Left lung (tissue), 4 donors: ENCODE measurements at regions not wholly inside any gene's neighbourhood (a gene's known extent, or its start where the extent isn't known, plus 50 kb on each side); places are given as distances from the start of the nearest gene placed in this dataset.

Experiments used
- ATAC-seq: fragments of 200-7000 bp; cut with Tn5 transposase; one replicate; pipeline ENCODE4 v1.9.1; 2020; ENCODE audit warnings: moderate library complexity
- DNase-seq, 4 donors: peaks; one replicate each; pipeline ENCODE4 v3.0.0-alpha.2; 2013 to 2020
- H3K27ac ChIP-seq, 2 donors: fragments of 200-600 bp; sonication (generic) in 1 of 2; one replicate each; pipeline versions ENCODE4 v1.5.0 to v1.8.0; 2020 to 2021
- H3K27me3 ChIP-seq, 2 donors: fragments of 200-600 bp; sonication (generic) in 1 of 2; one replicate each; pipeline versions ENCODE4 v1.5.0 to v1.8.0; 2020 to 2021
- H3K36me3 ChIP-seq, 2 donors: fragments of 200-600 bp; sonication (generic) in 1 of 2; one replicate each; pipeline versions ENCODE4 v1.5.0 to v1.8.0; 2020 to 2021
- H3K4me1 ChIP-seq, 2 donors: fragments of 200-600 bp; one replicate each; pipeline ENCODE4 v1.8.0; 2021
- H3K4me3 ChIP-seq, 2 donors: fragments of 200-600 bp; sonication (generic) in 1 of 2; one replicate each; pipeline versions ENCODE4 v1.5.0 to v1.8.0; 2020 to 2021; ENCODE audit warnings: mild to moderate bottlenecking in 1 of 2
- H3K9me3 ChIP-seq, 2 donors: fragments of 200-600 bp; sonication (generic) in 1 of 2; one replicate each; pipeline versions ENCODE4 v1.5.0 to v1.8.0; 2020 to 2021
- intact Hi-C, 2 donors: fragments of 100-400 bp; cut with DNase I; formaldehyde crosslinking; loops; one replicate each; pipeline versions ENCODE4 v1.11.2 to v1.14.2; 2022
- TF ChIP-seq, protein P1 (sequence below), 2 donors: fragments of 200-600 bp; sonication (generic) in 1 of 2; IDR thresholded peaks; one replicate each; pipeline versions ENCODE4 v1.5.0 to v1.8.0; 2021; ENCODE audit warnings: antibody characterized with exemption in 2 of 2
- donor health status: DM: no; HTN: yes; CAD: no.
- donor health status: DM: no; HTN: no; CAD: no.

DNA sequence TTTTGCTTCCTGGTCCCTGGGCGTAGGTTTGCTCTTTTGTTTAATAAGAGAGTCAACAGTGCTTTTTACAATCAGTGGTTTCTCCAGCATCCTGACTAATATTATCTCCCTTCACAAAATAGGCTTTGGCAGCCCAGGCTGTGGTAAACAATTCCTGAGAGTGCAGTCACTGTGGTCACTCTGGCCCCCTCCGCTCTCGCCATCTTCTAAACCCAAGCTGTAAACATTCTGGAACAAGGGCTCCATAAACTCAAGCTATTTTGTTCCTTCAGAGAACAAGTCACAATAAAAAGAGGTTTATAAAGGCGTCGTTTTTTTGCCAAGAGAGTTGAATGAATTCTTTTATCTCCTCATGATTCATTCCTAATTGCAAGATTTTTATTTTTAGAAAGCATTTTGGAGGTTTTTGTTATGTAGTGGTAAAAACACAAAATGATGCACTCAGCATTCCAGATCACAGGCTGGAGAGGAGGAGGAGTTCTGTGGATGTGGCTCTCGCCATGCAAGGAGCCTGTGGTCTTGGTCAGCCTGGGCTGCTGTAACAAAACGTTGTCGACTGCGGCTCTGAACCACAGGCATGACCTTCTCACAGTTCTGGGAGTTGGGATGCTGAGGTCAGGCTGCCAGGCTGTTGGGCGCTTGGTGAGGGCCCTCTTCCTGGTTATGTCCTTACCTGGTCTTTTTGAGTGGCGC lies 486.4 kb upstream of the FAT1 start:
- Histone ChIP-seq H3K9me3 (peaks cover 0 to 6% of the 10 kb centered on the region in 2 donors), H3K4me3 (no peak overlapping the region), H3K27ac (peak overlapping the region in 1 of 2 donors; percentile 26), H3K27me3 (no peaks in the 10 kb centered on the region), H3K36me3 (no peaks in the 10 kb centered on the region), H3K4me1 (no peaks in the 10 kb centered on the region)
- DNase-seq (peak in 2 of 4 donors; percentile 43 to 56), ATAC-seq (peak; percentile 77)
- TF ChIP-seq, protein P1, sequence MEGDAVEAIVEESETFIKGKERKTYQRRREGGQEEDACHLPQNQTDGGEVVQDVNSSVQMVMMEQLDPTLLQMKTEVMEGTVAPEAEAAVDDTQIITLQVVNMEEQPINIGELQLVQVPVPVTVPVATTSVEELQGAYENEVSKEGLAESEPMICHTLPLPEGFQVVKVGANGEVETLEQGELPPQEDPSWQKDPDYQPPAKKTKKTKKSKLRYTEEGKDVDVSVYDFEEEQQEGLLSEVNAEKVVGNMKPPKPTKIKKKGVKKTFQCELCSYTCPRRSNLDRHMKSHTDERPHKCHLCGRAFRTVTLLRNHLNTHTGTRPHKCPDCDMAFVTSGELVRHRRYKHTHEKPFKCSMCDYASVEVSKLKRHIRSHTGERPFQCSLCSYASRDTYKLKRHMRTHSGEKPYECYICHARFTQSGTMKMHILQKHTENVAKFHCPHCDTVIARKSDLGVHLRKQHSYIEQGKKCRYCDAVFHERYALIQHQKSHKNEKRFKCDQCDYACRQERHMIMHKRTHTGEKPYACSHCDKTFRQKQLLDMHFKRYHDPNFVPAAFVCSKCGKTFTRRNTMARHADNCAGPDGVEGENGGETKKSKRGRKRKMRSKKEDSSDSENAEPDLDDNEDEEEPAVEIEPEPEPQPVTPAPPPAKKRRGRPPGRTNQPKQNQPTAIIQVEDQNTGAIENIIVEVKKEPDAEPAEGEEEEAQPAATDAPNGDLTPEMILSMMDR (IDR thresholded peaks at IDR 0.05) = no peak
- intact Hi-C loops = no loop called here

DNA sequence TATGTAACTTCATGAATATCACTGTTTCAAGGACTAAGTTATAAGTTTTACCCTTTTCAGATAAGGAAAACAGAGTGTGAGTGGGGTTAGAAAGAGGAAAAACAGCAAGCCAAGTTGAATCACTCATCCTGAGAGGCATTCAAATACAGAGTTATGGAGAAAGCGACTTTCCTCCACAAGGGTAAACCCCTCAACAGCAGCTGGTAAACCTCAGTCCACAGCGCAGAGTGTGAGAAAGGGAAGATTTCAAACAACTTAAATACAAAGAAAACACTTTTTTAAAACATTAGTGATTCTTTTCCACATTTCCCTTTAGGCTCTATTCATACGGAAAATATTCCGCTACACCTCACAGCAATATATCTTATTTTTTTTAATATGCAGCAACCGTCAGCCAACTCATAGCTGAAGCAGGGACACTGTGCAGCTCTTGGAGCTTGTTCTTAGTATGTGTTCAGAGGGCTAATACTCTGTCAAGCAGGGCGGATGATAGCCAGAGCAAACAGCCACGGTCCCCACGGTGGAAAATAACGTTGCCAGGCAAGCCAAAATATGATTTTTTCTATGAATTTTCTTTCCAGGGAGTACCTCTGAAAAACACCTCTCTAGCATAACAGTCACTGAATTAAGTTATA lies 488.9 kb upstream of the FAT1 start:
- no peaks in the 10 kb centered on the region for H3K27me3 ChIP-seq
- DNase-seq (peak in 2 of 4 donors; percentile 73 to 74), ATAC-seq (peak; percentile 28)

DNA sequence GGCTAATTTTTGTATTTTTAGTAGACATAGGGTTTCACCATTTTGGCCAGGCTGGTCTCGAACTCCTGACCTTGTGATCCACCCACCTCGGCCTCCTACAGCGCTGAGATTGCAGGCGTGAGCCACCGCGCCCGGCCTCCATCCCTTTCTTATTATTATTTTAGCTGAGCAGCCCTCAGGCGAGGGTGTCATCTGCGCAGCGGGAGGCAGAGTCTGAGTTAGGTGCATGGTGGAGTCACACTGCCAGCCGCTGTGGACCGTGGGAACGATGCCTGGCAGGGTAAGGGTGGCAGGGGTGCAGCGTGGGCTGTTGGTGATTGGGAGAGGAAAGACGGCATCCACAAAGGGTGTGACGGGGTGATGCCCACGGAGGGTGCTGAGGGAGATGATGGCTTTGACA lies 491.8 kb upstream of the FAT1 start:
- intact Hi-C loops = no loop called here
- H3K27me3 ChIP-seq = no peaks in the 10 kb centered on the region
- DNase-seq = peak in 1 of 4 donors; percentile 64
- no peaks in the 10 kb centered on the region for H3K36me3 ChIP-seq
- no peak overlapping the region for H3K27ac ChIP-seq
- no peak for ATAC-seq
- H3K4me1 ChIP-seq = no peaks in the 10 kb centered on the region
- no peak overlapping the region for H3K4me3 ChIP-seq
- peaks cover 0 to 1% of the 10 kb centered on the region in 2 donors for H3K9me3 ChIP-seq
- TF ChIP-seq, protein P1 (IDR thresholded peaks at IDR 0.05) = no peak

More for the DNA sequence above, 488.9 kb upstream of the FAT1 start:
- H3K27ac ChIP-seq = no peak overlapping the region
- H3K36me3 ChIP-seq = no peaks in the 10 kb centered on the region
- H3K4me3 ChIP-seq = no peak overlapping the region
- H3K4me1 ChIP-seq = no peaks in the 10 kb centered on the region
- intact Hi-C loops = no loop called here
- H3K9me3 ChIP-seq = peaks cover 0 to 6% of the 10 kb centered on the region in 2 donors
- TF ChIP-seq, protein P1 (IDR thresholded peaks at IDR 0.05) = no peak

DNA sequence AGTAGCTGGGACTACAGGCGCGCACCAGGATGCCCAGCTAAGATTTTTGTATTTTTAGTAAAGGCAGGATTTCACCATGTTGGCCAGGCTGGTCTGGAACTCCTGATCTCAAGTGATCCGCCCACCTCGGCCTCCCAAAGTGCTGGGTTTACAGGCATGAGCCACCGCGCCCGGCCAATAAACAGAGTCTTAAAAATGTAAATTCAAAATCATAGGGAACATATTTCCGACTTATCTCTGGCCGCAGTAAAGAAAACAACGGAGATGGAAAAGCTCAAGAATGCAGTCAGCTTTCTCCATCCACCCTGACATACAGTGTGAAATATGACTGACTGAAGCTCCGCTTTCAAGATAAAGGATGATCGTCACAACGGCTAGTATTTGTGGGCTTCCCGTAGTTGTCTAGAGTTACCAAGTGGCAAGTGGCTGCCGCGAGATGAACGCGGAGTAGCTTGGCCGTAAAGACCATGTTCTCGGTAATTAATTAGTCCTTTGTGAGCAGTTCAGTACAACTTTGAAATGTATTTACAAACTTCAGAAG lies 495.1 kb upstream of the FAT1 start:
- H3K36me3 ChIP-seq = no peaks in the 10 kb centered on the region
- TF ChIP-seq, protein P1 (IDR thresholded peaks at IDR 0.05) = no peak
- H3K27me3 ChIP-seq = no peaks in the 10 kb centered on the region
- intact Hi-C loops = no loop called here
- H3K4me3 ChIP-seq = no peak overlapping the region
- no peak overlapping the region for H3K27ac ChIP-seq
- H3K9me3 ChIP-seq = no peaks in the 10 kb centered on the region
- H3K4me1 ChIP-seq = no peaks in the 10 kb centered on the region
- DNase-seq (peak in 2 of 4 donors; percentile 38 to 51), ATAC-seq (no peak)

DNA sequence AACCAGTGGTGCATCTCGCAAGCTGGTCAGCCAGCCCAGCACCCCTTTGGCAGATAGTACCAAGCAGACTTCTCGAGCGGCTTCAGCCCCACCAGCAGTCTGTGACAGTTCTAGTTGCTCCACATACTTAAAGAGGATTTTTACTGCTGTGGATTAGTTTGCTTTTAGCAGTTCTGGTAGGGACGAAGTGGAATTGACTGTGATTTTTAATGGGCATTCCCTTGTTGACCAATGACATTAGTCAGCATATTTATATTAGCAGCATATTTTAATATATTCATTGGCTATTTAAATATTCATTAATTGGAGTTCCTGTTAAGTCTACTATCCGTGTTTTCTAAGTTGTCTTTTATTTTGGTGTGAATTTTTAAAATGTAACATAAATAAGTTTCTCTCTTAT lies 500.9 kb upstream of the FAT1 start:
- Histone ChIP-seq H3K4me1 (no peaks in the 10 kb centered on the region), H3K36me3 (no peaks in the 10 kb centered on the region), H3K9me3 (no peaks in the 10 kb centered on the region), H3K27ac (no peak overlapping the region), H3K27me3 (no peaks in the 10 kb centered on the region), H3K4me3 (no peak overlapping the region)
- DNase-seq (no peak), ATAC-seq (no peak)
- intact Hi-C loops = no loop called here
- TF ChIP-seq, protein P1 (IDR thresholded peaks at IDR 0.05) = no peak
